GM18502 (cell line): ENCODE measurements at regions not wholly inside any gene's neighbourhood (a gene's known extent, or its start where the extent isn't known, plus 50 kb on each side); places are given as distances from the start of the nearest gene placed in this dataset.

Source experiments
- ATAC-seq: cut with Tn5 transposase; IDR thresholded peaks from one replicate; pipeline ENCODE4 v1.9.1; 2021; ENCODE audit warnings: mild to moderate bottlenecking; ENCODE audit not compliant: unreplicated experiment, poor library complexity

- no peak for ATAC-seq
Measured at GRCh38 chr2:221115944-221116343, 456.2 kb downstream of the EPHA4 start.

- no peak for ATAC-seq
Measured at GRCh38 chr2:221120643-221121042, 451.5 kb downstream of the EPHA4 start.

GRCh38 chr2:221123396-221123795, 448.7 kb downstream of the EPHA4 start:
- no peak for ATAC-seq

DNA sequence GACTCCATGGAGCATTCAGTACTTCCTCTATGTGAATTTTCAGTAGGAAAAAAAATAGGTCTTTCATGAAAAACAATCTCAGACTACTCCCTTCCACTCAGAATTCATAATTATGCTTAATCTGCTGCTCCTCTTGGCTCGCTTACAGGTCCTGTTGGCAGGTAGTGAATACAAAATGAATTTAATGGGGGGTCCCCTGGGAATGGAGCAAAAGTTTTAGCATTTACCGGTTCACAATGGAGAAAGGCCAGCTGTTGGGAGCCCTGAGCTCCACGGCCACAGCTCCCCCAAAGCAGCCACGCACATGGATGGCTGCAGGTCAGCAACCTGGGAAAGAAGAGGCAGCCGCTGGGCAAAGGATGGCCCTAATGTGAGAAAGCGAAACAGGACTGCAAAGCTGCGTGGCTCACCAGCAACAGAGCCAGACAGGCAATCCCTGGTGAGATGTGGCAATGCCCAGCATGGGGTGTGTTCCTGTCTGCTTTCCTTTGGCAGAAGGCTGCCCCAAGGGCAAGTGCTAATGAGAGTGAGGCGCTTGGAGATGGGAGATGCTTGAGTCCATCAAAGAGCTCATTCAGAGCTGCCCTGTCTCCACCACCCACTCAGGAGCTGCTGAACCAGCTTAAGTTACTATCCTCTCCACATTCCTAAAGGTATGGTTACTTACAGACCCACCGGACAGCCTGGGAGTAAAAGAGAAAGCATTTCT, 447.4 kb downstream of the EPHA4 start:
- no peak for ATAC-seq

GRCh38 chr2:221125691-221126090, 446.4 kb downstream of the EPHA4 start:
- no peak for ATAC-seq

DNA sequence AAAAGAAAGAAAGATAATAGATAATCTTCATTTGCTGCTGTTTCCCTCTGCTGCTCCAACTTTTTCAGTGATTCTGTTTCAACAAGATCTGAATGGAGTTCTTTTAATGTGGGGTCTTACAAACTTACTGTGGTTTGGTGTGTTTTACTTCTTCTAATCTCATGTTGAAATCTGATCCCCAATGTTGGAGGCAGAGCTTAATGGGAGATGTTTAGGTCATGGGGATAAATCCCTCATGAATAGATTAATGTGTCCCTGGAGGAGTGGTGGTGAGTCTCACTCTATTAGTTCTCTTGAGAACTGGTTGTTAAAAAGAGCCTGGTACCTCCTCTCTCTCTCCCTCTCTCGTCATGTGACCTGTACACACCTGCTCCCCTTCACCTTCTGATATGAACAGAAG, 442.4 kb downstream of the EPHA4 start:
- ATAC-seq, result no peak

DNA sequence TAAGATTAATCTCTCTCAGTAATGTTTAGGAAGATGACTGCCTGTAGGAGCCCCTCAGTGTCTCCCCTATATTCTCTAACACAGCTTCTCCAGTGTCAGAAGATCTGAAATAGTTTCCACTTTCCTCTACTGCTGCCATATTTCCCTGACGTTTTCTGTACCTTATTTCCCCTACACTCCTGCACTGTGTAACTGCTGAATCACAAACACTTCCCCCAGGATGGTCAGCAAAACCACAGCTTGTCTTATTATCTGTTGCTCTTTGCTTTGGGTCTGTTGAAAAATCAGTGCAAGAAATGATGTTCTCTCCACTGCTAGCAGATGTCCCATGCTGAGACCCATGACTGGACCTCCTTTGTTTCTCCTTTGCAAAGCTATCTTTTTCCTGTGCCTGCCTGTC, 441.7 kb downstream of the EPHA4 start:
- no peak for ATAC-seq

DNA sequence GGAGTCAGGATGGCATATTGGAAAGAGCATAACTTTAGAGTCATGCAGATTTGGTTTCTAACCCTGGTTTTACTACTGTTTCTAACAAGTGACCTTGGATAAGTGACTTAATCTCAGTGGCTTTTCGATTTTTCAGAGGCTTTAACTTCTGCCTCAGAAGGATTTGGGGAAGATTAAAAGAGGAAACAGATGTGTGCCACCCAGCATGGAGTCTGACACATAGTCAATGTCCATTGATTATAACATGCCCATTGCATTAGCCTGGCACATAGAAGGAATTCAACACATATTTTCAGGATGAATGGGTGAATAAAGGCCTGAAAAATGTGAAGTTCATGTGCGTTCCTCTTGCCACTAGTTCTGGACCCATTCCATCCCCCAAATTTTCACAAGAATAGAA, 438.2 kb downstream of the EPHA4 start:
- ATAC-seq, result no peak

- ATAC-seq, result peak; percentile 38
Measured at GRCh38 chr2:221134718-221135117, 437.4 kb downstream of the EPHA4 start.

DNA sequence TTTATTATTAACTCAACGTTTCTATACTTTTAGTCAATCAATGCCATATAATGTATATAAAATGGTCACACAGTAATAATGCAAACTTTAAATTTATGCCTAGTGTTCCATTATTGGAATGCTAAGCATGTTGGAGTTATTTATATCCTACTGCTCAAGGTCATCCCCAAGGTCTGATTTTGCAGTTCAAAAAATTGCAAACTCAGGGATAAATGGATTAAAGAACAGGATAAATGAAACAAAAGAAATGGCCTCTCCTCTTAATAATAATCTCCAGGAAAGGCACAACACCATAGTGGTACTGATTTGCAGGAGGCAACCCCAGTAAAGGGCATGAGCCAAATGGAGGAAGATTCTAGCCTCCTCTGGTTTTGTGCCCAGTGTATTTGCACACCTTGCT, 436.4 kb downstream of the EPHA4 start:
- ATAC-seq, result no peak

DNA sequence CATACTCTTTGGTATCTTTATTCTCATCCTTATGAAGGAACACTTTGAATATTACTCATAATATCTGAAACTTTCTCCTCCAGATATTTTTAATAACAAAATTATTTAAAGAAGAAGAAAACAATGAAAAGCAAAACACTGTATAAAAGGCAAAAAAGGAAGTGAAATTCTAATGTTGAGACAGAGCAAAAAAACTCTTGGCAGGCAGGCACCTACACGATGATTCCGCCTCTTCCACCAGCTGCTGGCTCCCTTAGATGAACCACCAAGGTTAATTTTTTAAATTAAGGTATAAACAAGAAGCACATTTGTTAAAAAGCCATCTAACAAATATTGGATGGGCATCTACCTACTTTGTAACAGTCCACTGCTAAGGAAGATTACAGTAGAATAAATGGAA, 434.7 kb downstream of the EPHA4 start:
- no peak for ATAC-seq

DNA sequence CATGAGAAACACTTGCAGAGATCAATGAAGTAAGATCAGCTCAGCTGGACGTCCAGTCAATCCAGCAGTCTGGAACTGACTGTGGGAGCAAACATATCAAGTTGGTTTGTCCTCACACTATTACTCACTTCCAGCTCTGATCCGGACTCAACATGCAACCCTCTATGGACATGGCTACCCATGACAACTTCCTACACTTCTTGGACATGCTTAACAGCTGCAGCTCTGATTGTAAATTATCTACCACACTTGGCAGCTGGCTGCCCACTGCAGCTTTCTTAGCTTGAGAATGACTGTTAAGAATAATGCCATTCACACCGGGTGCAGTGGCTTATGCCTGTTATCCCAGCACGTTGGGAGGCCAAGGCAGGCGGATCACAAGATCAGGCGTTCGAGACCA, 429.8 kb downstream of the EPHA4 start:
- ATAC-seq, result no peak

DNA sequence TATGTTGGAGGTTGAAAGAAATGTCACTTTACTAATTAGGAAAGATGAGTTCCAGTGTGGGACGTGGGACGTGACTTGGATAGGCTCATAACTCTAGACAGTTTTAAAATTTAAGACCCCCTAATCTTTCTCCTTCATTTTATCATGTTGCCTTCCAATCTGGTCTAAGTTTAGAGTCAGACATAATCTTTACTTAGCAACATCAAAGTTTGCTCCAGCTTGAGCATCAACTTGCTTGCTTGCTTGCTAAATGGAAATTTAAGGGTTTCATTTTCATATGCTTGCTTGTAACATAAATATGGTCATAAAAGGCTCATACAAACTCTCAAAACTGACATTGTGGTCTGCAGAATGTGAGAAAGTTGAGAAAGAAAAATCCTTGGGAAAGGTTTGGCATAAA, 428.9 kb downstream of the EPHA4 start:
- ATAC-seq, result no peak

DNA sequence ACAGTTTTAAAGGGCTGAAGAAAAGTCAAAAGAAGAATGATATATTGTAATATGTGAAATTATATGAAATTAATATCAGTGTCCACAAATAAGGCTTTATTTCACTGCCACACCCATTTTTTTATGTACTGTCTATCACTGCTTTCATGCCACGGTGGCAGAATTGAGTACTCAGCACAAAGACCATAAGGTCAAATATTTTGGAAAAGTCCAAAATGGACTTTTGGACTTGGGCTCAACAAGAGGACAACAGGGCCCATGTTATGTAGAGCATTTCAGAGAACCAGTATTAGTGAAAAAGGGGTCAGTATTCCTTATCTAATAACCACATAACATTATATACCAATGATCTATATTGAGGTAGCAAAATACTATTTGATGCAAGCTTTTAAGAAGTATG, 427.2 kb downstream of the EPHA4 start:
- no peak for ATAC-seq

DNA sequence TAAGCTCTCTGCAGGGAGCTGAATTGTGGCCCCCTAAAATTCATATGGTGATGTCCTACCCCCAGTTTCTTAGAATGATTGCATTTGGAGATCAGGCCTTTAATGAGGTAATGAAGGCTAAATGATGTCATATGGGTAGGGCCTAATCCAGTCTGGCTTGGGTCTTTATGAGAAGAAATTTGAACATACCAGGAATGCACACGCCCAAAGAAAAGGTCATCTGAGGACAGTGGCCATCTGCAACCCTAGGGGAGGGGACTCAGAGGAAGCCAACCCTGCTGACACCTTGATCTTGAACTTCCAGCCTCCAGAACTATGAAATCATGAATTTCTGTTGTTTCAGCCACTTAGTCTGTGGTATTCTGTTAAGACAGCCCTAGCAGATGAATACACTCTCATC, 426.7 kb downstream of the EPHA4 start:
- ATAC-seq, result no peak

DNA sequence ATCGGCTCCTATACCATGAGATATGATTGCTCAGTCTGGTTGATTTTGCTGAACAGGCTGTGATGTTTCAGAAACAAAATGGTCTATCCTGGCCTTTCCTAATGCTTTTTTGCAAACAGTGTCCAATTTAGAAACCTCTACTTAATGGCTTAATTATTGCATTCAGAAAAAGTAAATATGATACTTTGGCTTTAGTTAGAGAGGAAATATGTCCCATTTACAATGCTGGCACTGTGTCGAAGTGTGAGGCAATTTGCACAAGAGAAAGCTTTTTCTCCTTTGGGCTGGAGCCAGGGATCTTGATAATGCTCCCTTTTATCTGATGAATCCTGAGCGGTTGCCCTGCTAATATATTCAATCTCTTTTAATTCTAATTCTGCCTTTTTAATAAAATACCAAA, 418.9 kb downstream of the EPHA4 start:
- no peak for ATAC-seq

GRCh38 chr2:221154176-221154575, 417.9 kb downstream of the EPHA4 start:
- no peak for ATAC-seq

- no peak for ATAC-seq
Measured at GRCh38 chr2:221156062-221156734, 415.9 kb downstream of the EPHA4 start.

- ATAC-seq, result no peak
Measured at GRCh38 chr2:221161186-221161585, 410.9 kb downstream of the EPHA4 start.

- no peak for ATAC-seq
Measured at GRCh38 chr2:221166292-221166691, 405.8 kb downstream of the EPHA4 start.

DNA sequence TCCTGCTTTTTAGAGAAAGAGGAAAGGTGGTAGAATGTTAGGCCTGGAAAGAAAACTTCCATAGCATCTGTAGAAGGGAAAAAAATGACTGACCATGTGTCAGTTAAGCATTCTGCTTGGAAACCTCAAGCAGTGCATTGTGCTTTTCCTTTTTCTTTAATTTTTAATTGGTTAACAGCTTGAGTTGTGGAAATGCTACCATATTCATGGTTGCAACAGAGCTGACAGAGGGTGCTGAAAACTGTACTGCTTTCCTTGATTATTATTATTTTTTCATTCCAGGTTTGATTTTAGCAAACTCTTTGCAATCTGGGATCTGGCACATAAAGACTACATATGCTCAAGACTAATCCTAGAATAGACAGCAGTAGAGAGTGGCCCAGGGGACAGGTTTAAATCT, 404.5 kb downstream of the EPHA4 start:
- no peak for ATAC-seq

DNA sequence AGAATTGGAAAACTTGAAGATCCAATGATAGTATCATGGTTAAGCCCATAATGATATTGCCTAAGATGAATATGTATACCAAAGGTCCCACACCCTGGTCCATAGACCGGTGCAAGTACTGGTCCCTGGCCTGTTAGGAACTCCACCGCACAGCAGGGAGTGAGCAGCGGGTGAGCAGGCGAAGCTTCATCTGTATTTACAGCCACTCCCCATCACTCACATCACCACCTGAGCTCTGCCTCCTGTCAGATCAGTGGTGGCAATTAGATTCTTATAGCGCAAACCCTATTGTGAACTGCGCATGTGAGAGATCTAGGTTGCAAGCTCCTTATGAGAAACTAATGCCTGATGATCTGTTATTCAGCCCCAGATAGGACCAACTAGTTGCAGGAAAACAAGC, 402.4 kb downstream of the EPHA4 start:
- ATAC-seq, result no peak
